ENCODE measurements at regions not wholly inside any gene's neighbourhood (a gene's known extent, or its start where the extent isn't known, plus 50 kb on each side); places are given as distances from the start of the nearest gene placed in this dataset.

DNA sequence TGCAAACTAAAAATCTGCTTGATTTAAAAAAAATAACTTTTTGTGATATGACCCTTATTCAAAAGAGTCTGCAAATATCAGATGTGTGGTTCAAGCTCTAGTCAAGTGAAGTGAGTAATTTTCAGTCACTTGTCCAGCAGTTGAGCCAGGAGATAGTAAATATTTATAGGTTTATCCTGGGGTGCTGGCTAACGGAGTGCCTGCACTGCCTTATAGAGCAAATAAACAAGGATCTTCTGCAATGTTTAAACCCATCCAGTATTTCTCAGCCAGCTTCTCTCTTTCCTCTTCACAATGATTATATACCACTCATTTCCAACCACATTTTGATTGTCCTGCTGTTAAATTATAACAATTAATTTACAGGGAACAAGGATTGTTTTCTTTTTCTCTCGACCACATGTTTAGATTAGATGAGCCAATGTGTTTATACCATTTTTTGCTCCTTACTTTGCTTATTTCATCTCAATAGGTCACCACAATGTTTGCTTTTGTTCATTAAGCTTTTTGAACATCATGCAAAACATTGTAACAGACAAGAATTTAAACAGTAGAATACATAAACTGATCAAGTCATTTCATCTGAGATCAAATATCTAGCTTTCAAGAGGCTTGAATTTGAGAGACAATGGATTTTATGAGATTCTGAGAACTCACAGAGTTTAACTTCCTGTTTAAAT, 60.3 kb upstream of the GREM2 start:
- no peak for DNase-seq (ENCODE audit: low spot score)

DNA sequence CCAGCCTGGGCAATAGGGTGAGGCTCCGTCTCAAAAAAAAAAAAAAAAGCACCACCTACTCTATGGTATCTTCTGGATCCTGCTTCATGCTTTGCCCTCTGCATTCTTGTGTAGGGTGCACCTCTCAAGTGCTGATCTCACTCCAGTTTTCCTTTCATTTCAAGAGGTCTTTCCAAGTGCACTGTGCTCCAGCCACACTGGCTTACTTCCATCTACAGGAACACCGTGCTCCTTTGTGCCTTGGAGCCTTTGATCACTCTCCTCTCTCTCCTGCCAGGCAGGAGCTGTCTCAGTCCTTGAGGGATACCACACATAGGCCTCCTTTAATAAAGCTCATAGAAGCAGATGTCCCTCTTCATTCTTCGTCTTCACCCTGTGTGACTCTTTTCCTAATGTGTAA, 55.4 kb upstream of the GREM2 start:
- no peak for DNase-seq (ENCODE audit: low spot score)

DNA sequence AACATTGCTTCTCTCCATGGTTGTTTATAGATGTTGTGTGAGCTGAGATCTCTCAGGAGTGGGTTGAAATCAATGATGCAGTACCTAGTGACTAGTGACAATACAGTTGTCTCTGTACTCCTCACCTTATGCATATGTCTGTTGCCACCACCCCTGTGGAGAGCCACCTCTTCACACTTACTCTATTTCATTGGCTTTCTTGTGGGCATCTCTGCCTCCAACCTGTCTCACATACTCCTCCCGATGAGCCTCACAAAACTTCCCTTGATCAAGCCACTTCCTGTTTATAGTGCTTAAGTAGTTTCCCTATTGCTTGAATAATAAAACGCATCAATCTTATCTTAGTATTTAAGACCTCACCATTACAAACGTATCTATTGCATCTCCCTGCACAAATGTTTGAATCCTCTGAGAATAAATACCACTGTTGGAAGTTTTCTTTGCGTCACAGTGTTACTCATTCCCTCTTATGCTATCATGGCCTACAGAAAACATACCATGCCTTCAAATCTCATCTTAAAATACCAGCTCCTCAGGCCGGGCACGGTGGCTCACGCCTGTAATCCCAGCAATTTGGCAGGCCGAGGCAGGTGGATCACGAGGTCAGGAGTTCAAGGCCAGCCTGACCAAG, 54.7 kb upstream of the GREM2 start:
- no peak for DNase-seq (ENCODE audit: low spot score)

DNA sequence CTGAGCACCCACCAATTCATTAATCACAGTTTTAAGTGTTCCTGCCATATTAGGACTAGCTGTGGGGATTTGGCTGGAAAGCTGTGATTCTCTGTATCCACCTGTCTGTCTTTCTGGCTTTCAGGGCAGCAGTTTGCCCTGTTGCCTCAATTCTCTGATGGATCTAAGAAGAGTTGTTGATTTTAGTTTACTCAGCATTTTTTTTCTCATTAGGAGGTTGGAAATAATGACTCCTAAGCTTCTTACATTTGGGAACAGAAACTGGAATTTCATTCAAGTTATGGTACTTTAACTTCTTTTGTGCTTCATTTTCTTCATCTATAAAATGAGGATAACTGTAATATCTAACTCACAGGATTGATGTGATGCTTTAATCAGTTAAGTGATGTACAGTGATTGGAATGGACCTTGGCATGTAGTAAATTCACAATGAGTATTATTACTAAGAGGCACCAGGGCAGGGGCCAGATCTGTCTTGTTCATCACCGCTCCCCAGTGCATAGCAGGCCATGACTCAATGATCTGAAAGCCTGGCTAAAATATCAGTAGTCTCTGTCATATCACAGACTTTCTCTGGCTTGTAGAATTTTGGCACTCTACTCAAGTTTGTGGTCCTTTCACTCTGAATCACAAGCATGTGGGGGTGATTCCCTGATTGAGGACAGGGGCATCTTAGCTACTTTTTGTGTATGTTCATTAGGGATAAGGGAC, 51.4 kb upstream of the GREM2 start:
- DNase-seq (ENCODE audit: low spot score), result no peak

Data from umbilical cord (tissue), 1 donor.